ENCODE measurements at regions not wholly inside any gene's neighbourhood (a gene's known extent, or its start where the extent isn't known, plus 50 kb on each side); places are given as distances from the start of the nearest gene placed in this dataset.

- H3K4me3 Mint-ChIP-seq: no peak overlapping the region
- TF ChIP-seq CTCF (IDR thresholded peaks at IDR 0.05): no peak
- no peak overlapping the region for H3K27ac Mint-ChIP-seq
- no peaks in the 10 kb centered on the region for H3K4me1 Mint-ChIP-seq
- no peaks in the 10 kb centered on the region for H3K36me3 Mint-ChIP-seq (ENCODE audit: low read depth)
- H3K9me3 Mint-ChIP-seq: peaks cover 58% of the 10 kb centered on the region
- no peak for DNase-seq
- no peaks in the 10 kb centered on the region for H3K27me3 Mint-ChIP-seq (ENCODE audit: low read depth, poor library complexity)
Measured at GRCh38 chr7:159226011-159226702, 81.5 kb upstream of the VIPR2 start.

- Mint-ChIP-seq H3K36me3 (ENCODE audit: low read depth) (no peaks in the 10 kb centered on the region), H3K4me3 (no peak overlapping the region), H3K9me3 (peaks cover 30% of the 10 kb centered on the region), H3K27me3 (ENCODE audit: low read depth, poor library complexity) (peaks cover 11% of the 10 kb centered on the region), H3K4me1 (no peaks in the 10 kb centered on the region), H3K27ac (no peak overlapping the region)
- no peak for DNase-seq
- no peak for TF ChIP-seq CTCF (IDR thresholded peaks at IDR 0.05)
Measured at GRCh38 chr7:159218607-159219006, 73.9 kb upstream of the VIPR2 start.

- no peak for DNase-seq
- Mint-ChIP-seq H3K36me3 (ENCODE audit: low read depth) (no peaks in the 10 kb centered on the region), H3K9me3 (peaks cover 33% of the 10 kb centered on the region), H3K4me1 (no peaks in the 10 kb centered on the region), H3K27me3 (ENCODE audit: low read depth, poor library complexity) (peaks cover 11% of the 10 kb centered on the region), H3K4me3 (no peak overlapping the region), H3K27ac (no peak overlapping the region)
- TF ChIP-seq CTCF (IDR thresholded peaks at IDR 0.05): no peak
Measured at GRCh38 chr7:159218170-159218569, 73.5 kb upstream of the VIPR2 start.

GRCh38 chr7:159215076-159215475 is 70.4 kb upstream of the VIPR2 start:
- Mint-ChIP-seq H3K9me3 (peaks cover 61% of the 10 kb centered on the region), H3K27me3 (ENCODE audit: low read depth, poor library complexity) (peaks cover 14% of the 10 kb centered on the region), H3K4me3 (no peak overlapping the region), H3K36me3 (ENCODE audit: low read depth) (no peaks in the 10 kb centered on the region), H3K4me1 (no peaks in the 10 kb centered on the region), H3K27ac (no peak overlapping the region)
- no peak for DNase-seq
- TF ChIP-seq CTCF (IDR thresholded peaks at IDR 0.05): no peak

- peaks cover 62% of the 10 kb centered on the region for H3K9me3 Mint-ChIP-seq
- no peaks in the 10 kb centered on the region for H3K36me3 Mint-ChIP-seq (ENCODE audit: low read depth)
- H3K27me3 Mint-ChIP-seq (ENCODE audit: low read depth, poor library complexity): peaks cover 14% of the 10 kb centered on the region
- TF ChIP-seq CTCF (IDR thresholded peaks at IDR 0.05): no peak
- no peak for DNase-seq
- no peak overlapping the region for H3K4me3 Mint-ChIP-seq
- H3K4me1 Mint-ChIP-seq: no peaks in the 10 kb centered on the region
- no peak overlapping the region for H3K27ac Mint-ChIP-seq
Measured at GRCh38 chr7:159213253-159213652, 68.6 kb upstream of the VIPR2 start.

- Mint-ChIP-seq H3K4me1 (no peaks in the 10 kb centered on the region), H3K27me3 (ENCODE audit: low read depth, poor library complexity) (peaks cover 10% of the 10 kb centered on the region), H3K27ac (no peak overlapping the region), H3K9me3 (peaks cover 54% of the 10 kb centered on the region), H3K36me3 (ENCODE audit: low read depth) (no peaks in the 10 kb centered on the region), H3K4me3 (no peak overlapping the region)
- DNase-seq: no peak
- TF ChIP-seq CTCF (IDR thresholded peaks at IDR 0.05): no peak
Measured at GRCh38 chr7:159212226-159212625, 67.6 kb upstream of the VIPR2 start.
